ENCODE measurements at regions not wholly inside any gene's neighbourhood (a gene's known extent, or its start where the extent isn't known, plus 50 kb on each side); places are given as distances from the start of the nearest gene placed in this dataset.

DNA sequence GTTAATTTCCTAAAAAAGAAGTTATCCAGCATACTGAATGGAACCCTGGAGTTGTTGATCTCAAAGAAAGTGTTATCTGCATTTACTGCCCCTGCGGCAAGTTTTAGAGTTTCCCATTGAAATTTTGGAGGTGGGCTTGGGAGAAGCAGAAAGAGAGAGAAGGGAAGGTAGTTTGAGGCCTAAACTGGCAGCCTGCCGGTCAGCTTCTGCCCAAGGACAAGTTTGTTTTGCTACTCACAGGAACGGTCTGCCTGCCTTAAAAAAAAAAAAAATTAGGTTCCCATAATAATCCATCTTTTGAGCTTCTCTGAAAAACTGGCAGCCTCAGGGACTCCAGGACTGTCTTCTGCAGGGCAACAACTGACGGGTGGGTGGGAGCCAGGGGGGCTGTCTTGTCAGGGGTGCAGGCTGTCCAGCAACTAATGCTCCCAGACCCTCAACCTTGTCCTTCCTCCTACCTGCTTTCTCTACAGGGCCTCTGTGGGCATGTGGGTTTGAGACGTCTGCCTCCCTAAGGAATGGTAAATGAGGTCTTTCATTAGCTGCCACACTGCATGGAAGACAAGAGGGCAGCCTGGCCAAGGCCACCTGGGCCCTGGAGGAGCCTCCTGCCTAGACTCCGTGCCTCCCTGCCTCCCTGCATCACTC lies 176.1 kb upstream of the KCNG1 start:
- Mint-ChIP-seq H3K27ac (no peak overlapping the region), H3K4me3 (no peak overlapping the region), H3K9me3 (no peaks in the 10 kb centered on the region), H3K27me3 (peaks cover 54% of the 10 kb centered on the region), H3K4me1 (no peaks in the 10 kb centered on the region)
- DNase-seq = no peak
- ATAC-seq = no peak

DNA sequence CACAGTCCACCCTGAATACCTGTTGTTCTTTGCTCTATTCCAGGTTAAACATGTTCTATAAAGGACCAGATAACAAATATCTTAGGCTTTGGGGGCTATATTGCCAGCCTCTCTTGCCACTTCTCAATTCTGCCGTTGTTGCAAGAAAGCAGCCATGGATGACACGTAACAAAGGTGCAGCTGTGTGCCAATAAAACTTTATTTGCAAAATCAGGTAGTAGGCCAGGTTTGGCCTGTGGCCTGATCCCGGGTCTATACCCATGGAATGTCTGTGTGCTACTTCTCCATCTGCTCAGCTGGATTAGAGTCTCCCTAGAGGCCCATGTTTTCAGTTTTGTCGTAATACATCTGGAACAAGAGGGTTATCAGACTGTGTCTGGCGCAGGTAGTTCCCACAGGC lies 175.3 kb upstream of the KCNG1 start:
- Mint-ChIP-seq H3K27me3 (peaks cover 52% of the 10 kb centered on the region), H3K4me3 (no peak overlapping the region), H3K9me3 (no peaks in the 10 kb centered on the region), H3K4me1 (no peaks in the 10 kb centered on the region), H3K27ac (no peak overlapping the region)
- DNase-seq (no peak), ATAC-seq (no peak)

DNA sequence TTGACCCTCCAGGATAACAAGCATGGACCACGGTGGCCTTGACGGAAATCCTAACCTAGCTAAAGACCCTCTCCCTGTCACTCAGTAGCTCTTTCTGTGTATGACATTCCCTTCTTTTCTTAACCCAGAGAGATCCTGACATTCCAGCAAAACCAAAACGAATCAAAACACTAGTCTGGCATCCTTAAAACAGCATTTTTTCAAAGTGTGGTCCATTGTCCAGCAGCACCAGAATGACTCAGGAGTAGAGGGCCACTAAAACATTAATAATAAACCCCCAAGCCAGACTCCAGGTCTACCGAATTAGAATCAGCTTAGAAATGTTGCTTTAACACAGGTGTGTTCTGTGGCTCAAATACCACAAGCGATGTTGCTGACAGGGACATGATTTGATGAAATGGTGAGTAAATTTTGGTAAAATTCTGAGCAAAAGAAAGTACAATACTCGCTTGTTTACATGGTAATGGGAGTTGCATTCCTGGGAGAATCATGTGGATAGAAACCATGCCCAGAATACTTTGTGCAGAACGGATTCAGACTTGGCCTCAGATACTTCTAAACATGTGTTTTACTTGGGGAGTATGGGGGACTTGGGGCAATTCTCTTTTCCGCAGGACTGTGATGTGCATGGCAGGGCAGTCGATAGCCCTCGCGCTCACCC lies 174.2 kb upstream of the KCNG1 start:
- Mint-ChIP-seq H3K4me3 (no peak overlapping the region), H3K9me3 (no peaks in the 10 kb centered on the region), H3K27me3 (peaks cover 47% of the 10 kb centered on the region), H3K4me1 (no peaks in the 10 kb centered on the region), H3K27ac (no peak overlapping the region)
- ATAC-seq (no peak), DNase-seq (no peak)

DNA sequence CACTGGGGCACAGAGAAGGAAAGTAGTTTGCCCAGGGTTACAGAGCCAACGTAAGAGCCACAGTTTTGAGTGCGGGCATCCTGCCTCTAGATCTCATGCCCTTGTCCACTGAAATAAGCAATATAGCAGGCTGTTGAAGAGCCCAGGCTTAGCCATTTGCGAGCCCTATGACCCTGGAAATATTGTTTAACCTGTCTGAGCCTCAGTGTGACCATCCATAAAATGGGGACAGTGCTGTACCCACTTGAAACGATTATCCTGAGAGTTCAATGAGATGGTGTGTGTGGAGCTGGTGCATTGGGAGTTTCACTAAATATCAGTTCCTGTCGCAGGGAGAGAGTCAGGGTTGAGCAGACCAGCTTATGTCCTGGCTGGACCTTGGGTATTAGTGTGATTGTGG lies 173.1 kb upstream of the KCNG1 start:
- Mint-ChIP-seq H3K4me1 (no peaks in the 10 kb centered on the region), H3K9me3 (no peaks in the 10 kb centered on the region), H3K27ac (no peak overlapping the region), H3K4me3 (no peak overlapping the region), H3K27me3 (peaks cover 40% of the 10 kb centered on the region)
- DNase-seq (no peak), ATAC-seq (no peak)

DNA sequence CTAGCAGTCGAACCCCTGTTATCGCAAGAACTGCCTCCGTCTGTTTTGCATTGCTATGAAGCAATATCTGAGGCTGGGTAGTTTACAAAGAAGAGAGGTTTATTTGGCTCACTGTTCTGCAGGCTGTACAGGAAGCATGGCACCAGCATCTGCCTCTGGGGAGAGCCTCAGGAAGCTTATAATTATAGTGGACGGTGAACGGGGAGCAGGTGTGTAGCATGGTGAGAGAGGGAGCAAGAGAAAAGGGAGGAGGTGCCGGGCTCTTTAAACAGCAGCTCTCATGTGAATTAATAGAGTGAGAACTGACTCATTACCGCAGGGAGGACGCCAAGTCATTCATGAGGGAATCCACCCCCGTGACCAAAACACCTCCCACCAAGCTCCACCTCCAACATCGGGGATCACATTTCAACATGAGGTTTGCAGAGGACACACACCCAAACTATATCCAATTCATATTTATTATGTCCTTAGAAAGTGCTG lies 172.6 kb upstream of the KCNG1 start:
- H3K27ac Mint-ChIP-seq = no peak overlapping the region
- H3K9me3 Mint-ChIP-seq = no peaks in the 10 kb centered on the region
- H3K4me3 Mint-ChIP-seq = no peak overlapping the region
- no peak for DNase-seq
- ATAC-seq = no peak
- peaks cover 37% of the 10 kb centered on the region for H3K27me3 Mint-ChIP-seq
- no peaks in the 10 kb centered on the region for H3K4me1 Mint-ChIP-seq

DNA sequence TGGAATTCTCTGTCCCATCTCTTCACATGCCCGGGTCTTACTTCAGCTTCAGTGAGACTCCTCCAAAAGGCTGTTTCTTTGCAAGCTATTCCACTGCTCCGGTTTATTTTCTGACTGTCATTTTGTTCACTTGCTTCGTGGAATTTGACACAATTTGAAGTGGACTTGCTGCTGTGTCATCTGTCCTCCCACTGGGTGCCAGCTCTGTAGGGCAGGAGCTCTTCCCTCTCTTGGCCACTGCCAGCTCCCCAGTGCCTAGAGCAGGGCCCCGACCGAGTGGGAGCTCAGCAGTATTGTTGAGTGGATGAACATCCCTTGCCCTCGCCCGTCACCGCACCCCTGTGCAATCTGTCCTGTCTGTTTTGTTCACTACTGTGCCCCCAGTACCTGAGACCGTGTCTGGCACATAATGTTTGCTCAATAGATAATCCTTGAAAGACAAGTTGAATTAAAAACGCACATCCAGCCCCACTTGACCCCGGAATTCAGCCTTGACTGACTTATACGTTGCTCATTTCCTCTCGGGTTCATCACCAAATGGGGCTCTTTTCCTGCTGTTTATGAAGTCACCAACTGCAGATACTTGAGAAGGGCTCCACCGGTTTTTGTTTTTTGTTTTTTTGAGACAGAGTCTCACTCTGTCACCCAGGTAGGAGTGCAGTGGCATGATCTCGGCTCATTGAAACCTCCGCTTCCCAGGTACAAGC lies 170.3 kb upstream of the KCNG1 start:
- H3K9me3 Mint-ChIP-seq = no peaks in the 10 kb centered on the region
- no peak overlapping the region for H3K27ac Mint-ChIP-seq
- DNase-seq (no peak), ATAC-seq (no peak)
- H3K27me3 Mint-ChIP-seq = peaks cover 33% of the 10 kb centered on the region
- no peak overlapping the region for H3K4me3 Mint-ChIP-seq
- H3K4me1 Mint-ChIP-seq = no peaks in the 10 kb centered on the region

DNA sequence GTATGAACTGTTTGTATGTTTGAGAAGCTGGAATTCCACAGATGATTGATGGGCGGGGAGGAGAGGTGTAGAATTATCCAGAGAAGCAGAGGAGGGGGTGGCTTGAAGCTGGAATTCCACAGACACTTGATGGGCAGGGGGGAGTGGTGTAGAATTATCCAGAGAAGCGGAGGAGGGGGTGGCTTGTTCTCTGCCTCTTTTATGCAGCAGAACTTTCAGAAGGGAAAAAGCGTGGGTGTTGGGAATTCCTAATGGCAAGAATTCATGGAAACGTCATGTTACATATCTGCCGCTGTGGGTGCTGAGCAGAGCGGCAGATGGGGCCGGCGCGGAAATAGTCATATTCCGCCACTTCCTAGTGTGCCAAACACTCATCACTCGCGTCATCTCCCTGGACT lies 167.9 kb upstream of the KCNG1 start:
- Mint-ChIP-seq H3K9me3 (no peaks in the 10 kb centered on the region), H3K27ac (no peak overlapping the region), H3K4me1 (no peaks in the 10 kb centered on the region), H3K4me3 (no peak overlapping the region), H3K27me3 (peaks cover 36% of the 10 kb centered on the region)
- DNase-seq (no peak), ATAC-seq (no peak)

DNA sequence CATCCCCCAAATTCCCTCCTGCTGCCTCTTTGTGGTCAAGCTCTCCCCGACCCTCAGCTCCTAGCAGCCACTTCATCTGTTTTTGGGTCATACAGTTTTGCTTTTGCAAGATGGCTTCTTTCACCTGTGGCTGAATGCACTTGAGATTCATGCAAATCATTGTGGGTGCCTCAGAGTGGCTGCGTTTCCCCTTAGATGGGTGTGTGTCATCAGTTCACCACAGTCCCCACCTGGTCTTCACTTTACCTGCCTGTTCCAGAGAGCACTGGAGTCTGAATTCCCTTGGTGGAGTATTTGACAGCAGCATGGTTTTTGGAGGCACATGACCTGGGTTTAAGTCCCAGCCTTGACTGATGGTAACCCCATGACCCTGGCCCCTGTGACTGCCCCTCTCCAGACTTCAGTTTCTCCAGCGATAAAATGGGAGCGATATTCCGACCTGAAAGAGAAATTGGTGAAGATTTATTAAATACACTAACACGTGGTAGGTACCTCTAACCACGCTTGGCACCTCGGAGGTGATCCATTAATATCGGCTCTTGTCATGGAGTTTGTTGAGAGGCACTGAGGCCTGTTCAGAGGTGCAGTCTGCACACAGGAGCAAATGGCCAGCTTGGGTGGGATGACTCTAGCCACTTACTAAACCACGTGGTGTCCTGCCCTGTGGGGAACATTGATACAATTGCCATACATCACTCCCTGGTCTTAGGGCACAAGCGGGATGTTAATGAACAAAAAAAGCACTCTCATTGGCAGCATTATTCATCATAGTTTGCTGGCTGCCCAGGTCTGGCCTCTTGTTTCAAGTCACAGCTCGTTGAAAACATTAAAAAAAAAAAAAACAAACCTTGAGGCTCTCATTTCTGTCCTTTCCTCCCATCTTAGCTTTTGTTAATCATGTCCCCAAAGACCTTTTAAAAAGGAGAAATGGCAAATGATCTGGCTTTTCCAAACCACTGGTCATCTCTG lies 167.2 kb upstream of the KCNG1 start:
- Mint-ChIP-seq H3K27me3 (peaks cover 35% of the 10 kb centered on the region), H3K27ac (no peak overlapping the region), H3K4me1 (no peaks in the 10 kb centered on the region), H3K4me3 (no peak overlapping the region), H3K9me3 (no peaks in the 10 kb centered on the region)
- ATAC-seq = no peak
- no peak for DNase-seq

DNA sequence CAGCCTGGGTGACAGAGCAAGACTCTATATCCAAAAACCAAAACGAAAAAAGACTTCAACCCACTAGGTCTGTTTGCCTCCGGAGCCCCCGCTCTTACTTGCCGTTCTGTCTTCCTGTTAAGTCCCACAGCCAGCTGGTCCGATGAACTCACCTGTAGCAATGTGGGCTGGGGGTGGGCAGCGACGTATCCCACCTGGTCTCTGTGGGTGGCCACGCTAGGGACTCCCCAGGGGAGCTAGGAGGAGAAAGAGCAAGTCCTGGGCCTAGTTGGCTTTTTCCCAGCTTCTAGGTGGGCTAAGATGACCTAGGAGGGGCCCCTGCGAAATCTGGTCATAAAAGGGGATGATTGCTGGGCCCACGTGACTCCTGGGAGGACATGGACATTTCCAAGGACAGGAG lies 166.0 kb upstream of the KCNG1 start:
- H3K4me1 Mint-ChIP-seq = no peaks in the 10 kb centered on the region
- DNase-seq (no peak), ATAC-seq (no peak)
- H3K27me3 Mint-ChIP-seq = peaks cover 40% of the 10 kb centered on the region
- H3K9me3 Mint-ChIP-seq = no peaks in the 10 kb centered on the region
- no peak overlapping the region for H3K4me3 Mint-ChIP-seq
- H3K27ac Mint-ChIP-seq = no peak overlapping the region

DNA sequence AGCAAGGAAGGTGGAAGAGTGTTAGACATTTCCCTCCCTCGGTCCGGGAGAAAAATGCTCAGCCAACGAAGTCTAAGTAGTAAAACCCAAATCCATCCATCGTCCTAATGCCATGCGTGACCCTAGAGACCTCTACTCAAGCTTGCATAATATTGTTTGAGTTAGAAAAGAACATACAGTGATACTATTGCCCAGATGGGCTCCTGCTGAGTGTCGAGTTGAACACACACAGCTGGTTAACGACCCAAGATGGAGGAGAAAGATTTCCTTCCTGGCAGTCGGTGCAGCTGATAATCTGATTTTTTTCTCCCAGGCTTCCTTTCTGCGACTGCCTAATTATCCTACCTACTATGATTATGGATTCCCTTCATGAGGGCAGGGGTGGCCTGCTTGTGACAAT lies 164.4 kb upstream of the KCNG1 start:
- DNase-seq (no peak), ATAC-seq (no peak)
- no peak overlapping the region for H3K4me3 Mint-ChIP-seq
- H3K4me1 Mint-ChIP-seq = no peaks in the 10 kb centered on the region
- H3K9me3 Mint-ChIP-seq = no peaks in the 10 kb centered on the region
- H3K27ac Mint-ChIP-seq = no peak overlapping the region
- peaks cover 51% of the 10 kb centered on the region for H3K27me3 Mint-ChIP-seq

DNA sequence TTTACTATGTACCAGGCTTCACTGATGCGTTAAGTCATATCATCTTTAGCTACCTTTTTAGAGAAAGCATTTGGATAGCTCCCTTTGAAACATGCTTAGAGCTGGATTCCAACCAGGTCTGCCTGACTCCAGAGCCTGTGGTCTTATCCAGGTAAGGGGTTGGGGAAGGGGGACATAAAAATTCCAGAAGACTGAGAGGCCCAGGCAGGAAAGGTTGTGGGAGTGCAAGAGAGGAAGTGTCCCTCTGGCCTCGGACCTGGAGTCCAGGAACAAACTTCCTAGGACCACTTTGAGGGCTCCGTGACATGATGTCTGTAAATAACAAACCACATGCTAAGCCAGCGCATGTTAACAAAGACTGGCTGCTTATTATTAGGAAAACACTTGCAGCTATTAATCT lies 163.0 kb upstream of the KCNG1 start:
- Mint-ChIP-seq H3K9me3 (no peaks in the 10 kb centered on the region), H3K4me3 (no peak overlapping the region), H3K27ac (no peak overlapping the region), H3K27me3 (peaks cover 55% of the 10 kb centered on the region), H3K4me1 (no peaks in the 10 kb centered on the region)
- DNase-seq (no peak), ATAC-seq (no peak)

DNA sequence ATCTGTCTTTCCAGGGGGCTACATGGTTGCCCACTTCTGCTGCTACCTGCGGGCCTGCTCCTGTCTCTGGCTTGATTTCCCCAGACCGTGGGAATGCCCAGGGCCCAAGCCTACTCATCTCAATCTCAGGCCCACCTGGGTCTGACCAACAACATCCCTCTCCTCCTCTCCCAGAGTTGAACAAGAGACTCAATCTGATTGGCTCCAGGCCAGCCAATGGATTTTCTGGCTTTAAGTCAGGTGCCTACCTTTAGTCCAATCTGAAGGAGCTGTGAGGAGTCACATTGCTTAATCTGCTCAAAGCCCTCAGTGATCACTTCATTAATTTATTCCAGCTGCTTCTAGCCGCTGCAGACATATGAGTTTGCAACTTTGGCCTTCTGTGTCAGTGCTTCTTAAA lies 162.4 kb upstream of the KCNG1 start:
- DNase-seq = no peak
- ATAC-seq = no peak
- H3K27me3 Mint-ChIP-seq = peaks cover 61% of the 10 kb centered on the region
- H3K27ac Mint-ChIP-seq = no peak overlapping the region
- no peak overlapping the region for H3K4me3 Mint-ChIP-seq
- no peaks in the 10 kb centered on the region for H3K9me3 Mint-ChIP-seq
- no peaks in the 10 kb centered on the region for H3K4me1 Mint-ChIP-seq

DNA sequence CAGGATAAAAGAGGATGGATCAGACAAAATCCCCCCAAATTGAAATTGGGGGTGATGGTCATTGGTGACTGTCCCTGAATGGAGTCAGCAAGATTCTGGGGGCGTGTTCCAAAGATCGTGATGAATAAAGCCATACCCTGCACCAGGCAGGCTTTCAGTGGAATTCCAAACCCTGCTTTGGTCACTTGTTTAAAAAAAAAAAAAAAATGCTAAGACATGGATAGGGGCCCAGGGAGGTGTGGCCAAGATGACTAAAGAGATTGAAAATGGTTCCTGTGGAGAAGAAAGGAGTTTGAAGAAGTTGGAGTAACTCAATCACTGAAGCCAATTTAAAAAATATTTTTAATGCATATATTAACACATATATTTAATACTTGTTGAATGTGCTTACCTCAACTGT lies 161.4 kb upstream of the KCNG1 start:
- DNase-seq (no peak), ATAC-seq (no peak)
- H3K4me1 Mint-ChIP-seq = no peaks in the 10 kb centered on the region
- H3K27ac Mint-ChIP-seq = peak overlapping the region in 1 of 2 donors; percentile 76
- H3K27me3 Mint-ChIP-seq = peaks cover 70% of the 10 kb centered on the region
- no peaks in the 10 kb centered on the region for H3K9me3 Mint-ChIP-seq
- H3K4me3 Mint-ChIP-seq = no peak overlapping the region

DNA sequence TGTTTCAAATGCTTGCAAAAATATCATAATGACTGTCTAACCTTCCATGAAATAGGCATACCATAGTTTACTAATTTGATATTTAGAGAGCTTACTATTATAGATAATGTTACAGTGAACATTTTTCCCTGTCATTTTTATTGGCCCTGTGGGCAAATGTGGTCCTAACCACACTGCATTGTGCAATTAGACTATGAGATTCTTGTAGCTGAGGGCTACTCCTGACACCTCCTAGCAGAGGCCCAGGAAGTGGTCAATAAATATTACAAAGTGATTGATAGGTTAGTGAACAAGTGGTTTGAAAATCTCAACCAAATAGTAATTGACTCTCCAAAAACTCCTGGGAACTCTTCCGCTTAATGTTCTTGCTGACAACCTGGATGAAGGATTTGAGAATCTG lies 160.5 kb upstream of the KCNG1 start:
- H3K9me3 Mint-ChIP-seq = no peaks in the 10 kb centered on the region
- H3K27me3 Mint-ChIP-seq = peaks cover 77% of the 10 kb centered on the region
- H3K4me1 Mint-ChIP-seq = no peaks in the 10 kb centered on the region
- no peak overlapping the region for H3K4me3 Mint-ChIP-seq
- ATAC-seq (no peak), DNase-seq (no peak)
- H3K27ac Mint-ChIP-seq = no peak overlapping the region

DNA sequence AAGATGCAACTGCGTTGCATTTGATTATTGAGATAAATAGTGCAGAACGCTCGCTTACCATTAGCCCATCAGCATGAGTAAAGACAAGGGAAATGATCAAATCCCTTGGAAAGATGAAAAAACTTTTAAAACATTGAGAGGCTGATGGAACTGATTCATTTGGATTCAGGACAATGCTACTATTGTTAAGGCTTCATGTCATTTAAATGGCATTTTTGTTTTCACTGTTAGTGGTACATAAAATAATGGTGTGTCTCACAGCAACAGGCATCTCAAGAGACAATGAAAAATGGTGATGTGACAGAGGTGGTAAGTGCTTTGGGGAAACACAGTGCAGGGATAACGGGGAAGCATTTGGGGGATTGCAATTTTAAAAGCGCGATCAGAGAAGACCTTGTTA lies 159.7 kb upstream of the KCNG1 start:
- Mint-ChIP-seq H3K9me3 (no peaks in the 10 kb centered on the region), H3K27ac (no peak overlapping the region), H3K27me3 (peaks cover 71% of the 10 kb centered on the region), H3K4me1 (no peaks in the 10 kb centered on the region), H3K4me3 (no peak overlapping the region)
- ATAC-seq (no peak), DNase-seq (no peak)
